HG03175 (cell line): ENCODE measurements at regions not wholly inside any gene's neighbourhood (a gene's known extent, or its start where the extent isn't known, plus 50 kb on each side); places are given as distances from the start of the nearest gene placed in this dataset.

Source experiments
- ATAC-seq: cut with Tn5 transposase; IDR thresholded peaks from one replicate; pipeline ENCODE4 v1.9.1; 2021; ENCODE audit warnings: mild to moderate bottlenecking, moderate library complexity; ENCODE audit not compliant: unreplicated experiment

- ATAC-seq: no peak
These were observed 401.1 kb upstream of the TLE4 start for GRCh38 chr9:79170643-79171042.

DNA sequence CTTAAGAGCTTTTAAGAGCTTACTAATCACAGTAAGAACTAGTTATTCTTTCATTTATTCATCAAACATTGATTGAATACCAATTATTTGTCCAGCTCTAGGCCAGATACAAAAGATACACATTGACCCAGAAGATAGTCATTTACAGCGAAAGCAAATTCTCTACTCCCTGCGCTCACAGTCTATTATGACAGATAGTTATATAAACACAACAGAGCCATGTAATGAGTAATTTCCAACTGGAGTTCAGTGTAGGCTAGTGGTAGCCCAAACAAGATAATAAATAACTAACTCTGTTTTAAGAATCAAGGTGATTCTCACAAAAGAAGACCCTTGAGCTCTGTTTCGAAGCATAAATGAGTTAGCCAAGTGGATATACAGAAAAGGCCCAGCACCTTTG lies 397.8 kb upstream of the TLE4 start:
- no peak for ATAC-seq

DNA sequence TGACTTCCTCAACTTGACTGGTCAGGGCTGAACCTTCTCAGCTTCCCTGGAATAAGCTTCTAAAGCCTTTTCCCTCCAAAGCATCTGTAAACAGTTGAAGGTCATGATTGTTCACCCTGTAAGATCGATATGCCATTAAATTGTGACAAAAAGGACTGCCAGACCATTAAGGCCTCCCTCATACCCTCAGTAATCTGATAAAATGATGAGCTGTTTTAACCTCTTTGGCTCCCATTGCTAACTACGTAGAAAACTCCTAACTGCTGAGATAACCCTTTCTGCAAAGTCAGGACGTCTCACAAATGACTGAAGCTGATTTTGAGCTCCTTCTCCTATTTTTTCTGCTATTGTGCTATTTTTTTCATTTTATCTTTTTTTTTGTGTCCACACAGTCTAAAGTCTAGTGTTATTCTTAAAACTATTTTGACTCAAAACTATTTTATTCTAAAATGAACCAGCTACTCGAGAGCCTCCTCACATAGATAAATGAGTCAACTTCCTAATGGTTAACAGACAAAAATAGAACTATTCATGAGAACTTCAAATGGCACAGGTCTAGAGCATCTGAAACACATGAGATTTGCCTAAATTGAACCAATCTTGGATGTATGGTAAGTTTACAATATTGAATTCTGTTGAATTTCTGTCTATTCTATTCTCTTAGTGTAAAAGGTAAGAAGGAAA lies 395.6 kb upstream of the TLE4 start:
- no peak for ATAC-seq

- no peak for ATAC-seq
These were observed 386.9 kb upstream of the TLE4 start for GRCh38 chr9:79184831-79185230.

GRCh38 chr9:79185866-79186265 lies 385.9 kb upstream of the TLE4 start:
- ATAC-seq: no peak

GRCh38 chr9:79189511-79189924 lies 382.2 kb upstream of the TLE4 start:
- ATAC-seq: no peak

GRCh38 chr9:79193001-79193400 lies 378.8 kb upstream of the TLE4 start:
- ATAC-seq: no peak

GRCh38 chr9:79193501-79194223 lies 378.1 kb upstream of the TLE4 start:
- no peak for ATAC-seq

GRCh38 chr9:79195879-79196278 lies 375.9 kb upstream of the TLE4 start:
- ATAC-seq: no peak

DNA sequence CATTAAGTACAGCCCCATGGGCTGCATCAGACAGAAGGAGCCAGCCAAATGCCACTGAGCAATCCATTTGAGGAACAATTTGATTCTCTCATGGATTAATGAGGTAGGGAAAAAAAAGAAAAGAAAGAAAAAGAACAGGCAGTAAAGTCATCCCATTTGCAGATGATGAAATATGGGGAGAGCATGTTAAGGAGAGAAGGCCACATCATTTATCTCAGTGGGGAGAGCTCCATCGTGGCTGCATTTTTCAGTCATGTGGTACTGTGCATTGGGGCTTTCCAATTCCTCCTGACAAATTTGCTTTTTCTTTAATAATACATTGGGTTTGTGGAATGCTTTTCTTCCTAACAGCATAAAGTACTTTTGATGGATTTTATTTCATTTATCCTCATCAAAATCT lies 375.2 kb upstream of the TLE4 start:
- no peak for ATAC-seq

- ATAC-seq: no peak
These were observed 371.4 kb upstream of the TLE4 start for GRCh38 chr9:79200336-79200735.

DNA sequence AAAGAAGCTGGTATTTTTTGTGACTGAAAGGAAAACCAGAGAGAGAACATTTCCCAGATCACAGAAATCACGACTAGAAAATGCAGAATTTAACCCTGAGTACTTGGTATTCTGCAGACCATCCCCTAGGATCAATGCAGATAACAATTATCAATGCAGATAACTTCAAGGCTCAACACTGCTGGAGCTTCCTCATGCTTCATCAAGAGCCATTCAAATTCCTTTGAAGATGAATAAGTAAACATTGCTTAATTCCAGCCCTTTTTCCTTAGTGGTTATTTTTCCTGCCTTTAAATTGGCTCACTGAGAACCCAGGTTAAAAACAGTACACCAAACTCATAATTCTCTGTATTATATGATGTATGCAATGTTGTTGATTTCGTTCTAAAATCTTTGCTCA lies 370.1 kb upstream of the TLE4 start:
- no peak for ATAC-seq

GRCh38 chr9:79208791-79209396 lies 362.9 kb upstream of the TLE4 start:
- no peak for ATAC-seq

DNA sequence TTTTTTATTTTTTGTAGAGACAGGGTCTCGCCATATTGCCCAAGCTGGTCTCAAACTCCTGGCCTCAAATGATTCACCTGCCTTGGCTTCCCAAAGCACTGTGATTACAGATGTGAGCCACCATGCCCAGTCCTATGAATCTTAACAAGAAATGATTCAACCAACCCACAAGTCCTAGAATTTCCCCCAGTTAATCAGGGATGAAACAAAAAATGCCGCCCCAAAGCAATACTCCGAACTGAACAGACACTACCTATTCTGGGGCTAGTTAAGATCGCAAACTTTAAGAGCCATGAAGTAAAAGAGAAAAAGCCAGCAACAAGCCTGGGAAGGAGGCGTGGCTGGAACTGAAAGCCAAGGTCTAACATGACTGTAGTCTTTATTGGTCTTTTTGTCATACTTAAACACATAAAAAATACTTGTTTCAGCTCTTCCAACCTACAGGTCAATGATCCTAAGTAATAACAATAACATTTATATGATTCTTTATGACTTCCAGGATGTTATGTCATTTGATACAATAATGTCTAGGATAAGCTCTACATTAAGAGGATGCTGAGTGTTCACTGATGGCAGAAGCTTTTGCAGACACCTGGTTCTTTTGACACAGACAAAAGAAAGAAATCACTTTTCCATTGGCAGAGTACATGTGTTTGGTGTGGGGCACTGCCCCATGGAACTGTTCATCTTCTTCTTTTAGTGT lies 361.1 kb upstream of the TLE4 start:
- no peak for ATAC-seq

- no peak for ATAC-seq
These were observed 358.2 kb upstream of the TLE4 start for GRCh38 chr9:79213417-79214125.

DNA sequence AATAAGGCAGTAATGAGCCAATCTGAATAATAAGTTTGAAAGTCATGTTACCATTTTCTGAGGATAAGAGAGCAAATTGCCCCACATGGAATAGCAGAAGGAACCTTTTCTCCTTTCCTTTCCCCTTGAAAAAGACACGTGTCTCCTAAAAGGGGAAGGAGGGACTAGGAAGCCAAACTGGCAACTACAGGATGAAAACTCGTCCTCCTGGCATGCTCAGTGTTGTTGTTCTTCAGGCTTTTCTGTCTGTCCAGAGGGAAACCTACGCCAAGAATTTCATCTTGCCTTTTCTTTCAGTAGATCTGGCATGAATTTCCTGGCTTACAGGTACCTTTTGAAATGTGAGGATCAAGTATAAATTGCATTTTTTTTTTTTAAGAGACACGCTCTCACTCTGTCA lies 355.9 kb upstream of the TLE4 start:
- ATAC-seq: no peak

DNA sequence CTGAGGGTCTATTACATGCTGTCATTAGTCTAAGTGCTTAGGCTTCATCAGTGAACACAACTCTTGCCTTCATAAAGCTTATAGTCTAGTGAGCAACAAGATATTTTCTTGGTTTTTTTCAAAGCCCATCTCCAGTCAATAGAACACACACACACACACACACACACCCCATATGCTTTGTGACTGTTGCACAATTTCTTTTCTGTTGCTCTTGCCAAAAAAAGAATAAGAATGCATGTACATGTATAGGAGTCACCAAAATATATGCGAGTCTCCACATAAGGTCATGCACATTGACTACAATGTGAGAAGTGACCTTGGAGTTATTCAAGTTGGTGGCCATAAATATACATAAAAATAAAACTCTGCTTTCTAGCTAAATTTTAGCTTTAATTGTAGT lies 351.5 kb upstream of the TLE4 start:
- ATAC-seq: no peak

GRCh38 chr9:79220666-79221065 lies 351.1 kb upstream of the TLE4 start:
- ATAC-seq: no peak

- no peak for ATAC-seq
These were observed 350.7 kb upstream of the TLE4 start for GRCh38 chr9:79221084-79221483.

DNA sequence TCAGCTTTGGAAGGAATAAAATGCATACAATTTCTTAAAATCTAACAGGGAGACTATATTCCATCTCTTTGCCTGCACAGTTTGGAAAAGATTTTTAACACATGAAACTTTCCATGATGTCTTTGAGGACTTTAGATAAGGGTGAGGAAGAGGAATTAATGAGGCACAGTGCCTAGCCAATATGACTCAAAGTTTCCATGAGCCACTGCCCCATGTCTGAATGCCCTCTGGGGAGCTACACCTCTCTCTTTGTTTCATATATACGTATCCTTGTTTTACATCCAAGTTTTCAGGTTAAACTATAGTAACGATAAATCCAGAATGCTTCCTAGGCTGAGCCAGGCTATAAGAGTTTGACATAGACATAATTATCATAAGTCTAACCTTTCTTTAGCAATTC lies 349.3 kb upstream of the TLE4 start:
- ATAC-seq: no peak
